ENCODE measurements at regions not wholly inside any gene's neighbourhood (a gene's known extent, or its start where the extent isn't known, plus 50 kb on each side); places are given as distances from the start of the nearest gene placed in this dataset.

DNA sequence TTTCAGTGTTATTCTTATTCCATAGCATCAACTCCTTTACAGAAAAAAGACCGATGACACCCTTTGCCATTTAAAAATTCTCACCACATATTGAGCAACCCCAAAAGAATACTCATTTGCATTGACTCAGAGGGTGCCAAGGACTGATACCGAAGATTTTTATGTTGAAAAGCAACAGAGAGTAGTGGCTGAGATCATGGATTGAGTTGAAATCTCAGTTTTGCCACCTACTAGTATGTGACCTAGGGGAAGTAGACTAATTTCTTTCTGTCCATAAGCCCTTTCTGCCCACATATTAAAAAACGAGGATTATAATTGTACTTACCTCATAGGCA is 313.9 kb upstream of the SATB1 start:
- TF ChIP-seq, protein P1, sequence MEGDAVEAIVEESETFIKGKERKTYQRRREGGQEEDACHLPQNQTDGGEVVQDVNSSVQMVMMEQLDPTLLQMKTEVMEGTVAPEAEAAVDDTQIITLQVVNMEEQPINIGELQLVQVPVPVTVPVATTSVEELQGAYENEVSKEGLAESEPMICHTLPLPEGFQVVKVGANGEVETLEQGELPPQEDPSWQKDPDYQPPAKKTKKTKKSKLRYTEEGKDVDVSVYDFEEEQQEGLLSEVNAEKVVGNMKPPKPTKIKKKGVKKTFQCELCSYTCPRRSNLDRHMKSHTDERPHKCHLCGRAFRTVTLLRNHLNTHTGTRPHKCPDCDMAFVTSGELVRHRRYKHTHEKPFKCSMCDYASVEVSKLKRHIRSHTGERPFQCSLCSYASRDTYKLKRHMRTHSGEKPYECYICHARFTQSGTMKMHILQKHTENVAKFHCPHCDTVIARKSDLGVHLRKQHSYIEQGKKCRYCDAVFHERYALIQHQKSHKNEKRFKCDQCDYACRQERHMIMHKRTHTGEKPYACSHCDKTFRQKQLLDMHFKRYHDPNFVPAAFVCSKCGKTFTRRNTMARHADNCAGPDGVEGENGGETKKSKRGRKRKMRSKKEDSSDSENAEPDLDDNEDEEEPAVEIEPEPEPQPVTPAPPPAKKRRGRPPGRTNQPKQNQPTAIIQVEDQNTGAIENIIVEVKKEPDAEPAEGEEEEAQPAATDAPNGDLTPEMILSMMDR (IDR thresholded peaks at IDR 0.05; ENCODE audit: insufficient read depth in 1 of 2, low read depth in 1 of 2, low read length in 1 of 2, severe bottlenecking in 1 of 2, unreplicated experiment in 1 of 2): no peak
- Histone ChIP-seq H3K27me3 (replicated peaks; ENCODE audit: control insufficient read depth, insufficient read depth, low read length) (no peaks in the 10 kb centered on the region), H3K36me3 (ENCODE audit: control insufficient read depth, insufficient read depth, low read length) (no peaks in the 10 kb centered on the region), H3K9me3 (no peaks in the 10 kb centered on the region), H3K4me1 (no peaks in the 10 kb centered on the region), H3K4me3 (ENCODE audit: low read depth, low read length) (no peak overlapping the region)
- no peaks in the 10 kb centered on the region for H3K27me3 Mint-ChIP-seq (ENCODE audit: insufficient read depth, unreplicated experiment)
- no peak overlapping the region for H3K27ac Mint-ChIP-seq (ENCODE audit: unreplicated experiment)
- ChIA-PET CTCF (no interaction called here), POLR2A (no interaction called here)
- H3K4me1 Mint-ChIP-seq (ENCODE audit: low read depth, unreplicated experiment): no peaks in the 10 kb centered on the region
- BruUV-seq (replicated peaks): no TSS peak
- no peaks in the 10 kb centered on the region for H3K36me3 Mint-ChIP-seq (ENCODE audit: insufficient read depth, unreplicated experiment)
- no peak for DNase-seq
- H3K9me3 Mint-ChIP-seq (ENCODE audit: unreplicated experiment): no peaks in the 10 kb centered on the region
- intact Hi-C loops (cut with micrococcal nuclease; ENCODE audit: unreplicated experiment): no loop called here
- no peak overlapping the region for H3K4me3 Mint-ChIP-seq (ENCODE audit: unreplicated experiment)

DNA sequence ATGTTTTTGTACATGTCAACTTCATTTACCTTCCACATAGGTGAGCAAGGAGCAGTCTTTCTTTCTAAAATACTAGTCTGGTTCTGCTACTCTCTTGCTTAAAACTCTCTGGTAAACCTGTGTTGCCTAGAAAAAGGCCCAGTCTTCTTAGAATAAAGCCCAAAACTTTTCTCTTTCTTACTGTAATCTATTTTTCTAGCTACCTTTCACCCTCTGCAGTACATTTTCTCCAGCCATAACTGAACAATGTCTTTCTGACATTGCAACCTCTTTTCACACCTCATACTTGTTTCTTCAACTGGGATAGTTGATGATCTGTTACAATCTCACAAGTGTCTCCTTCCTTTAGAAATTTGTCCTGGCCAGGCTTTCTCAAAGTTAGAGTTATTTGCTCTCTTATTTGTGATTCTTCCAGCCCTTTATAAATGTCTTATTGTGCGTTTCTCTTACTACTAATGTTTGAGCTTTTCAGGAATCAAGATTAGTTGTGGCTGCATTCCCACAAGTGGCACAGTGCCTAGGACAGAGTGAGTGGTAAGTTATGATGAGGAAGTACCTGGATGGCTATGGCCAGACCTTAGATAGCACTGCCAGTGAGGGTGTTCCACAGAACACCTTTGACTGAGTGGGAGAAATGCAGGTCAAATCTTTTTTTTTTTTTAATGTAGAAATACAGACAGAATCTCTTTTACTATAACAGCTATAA is 313.4 kb upstream of the SATB1 start:
- Mint-ChIP-seq H3K9me3 (ENCODE audit: unreplicated experiment) (no peaks in the 10 kb centered on the region), H3K4me3 (ENCODE audit: unreplicated experiment) (no peak overlapping the region), H3K36me3 (ENCODE audit: insufficient read depth, unreplicated experiment) (no peaks in the 10 kb centered on the region), H3K27ac (ENCODE audit: unreplicated experiment) (no peak overlapping the region), H3K27me3 (ENCODE audit: insufficient read depth, unreplicated experiment) (no peaks in the 10 kb centered on the region), H3K4me1 (ENCODE audit: low read depth, unreplicated experiment) (no peaks in the 10 kb centered on the region)
- H3K9me3 ChIP-seq: no peaks in the 10 kb centered on the region
- no peak overlapping the region for H3K4me3 ChIP-seq (ENCODE audit: low read depth, low read length)
- intact Hi-C loops (cut with micrococcal nuclease; ENCODE audit: unreplicated experiment): no loop called here
- H3K27me3 ChIP-seq (replicated peaks; ENCODE audit: control insufficient read depth, insufficient read depth, low read length): no peaks in the 10 kb centered on the region
- H3K36me3 ChIP-seq (ENCODE audit: control insufficient read depth, insufficient read depth, low read length): no peaks in the 10 kb centered on the region
- TF ChIP-seq, protein P1 (IDR thresholded peaks at IDR 0.05; ENCODE audit: insufficient read depth in 1 of 2, low read depth in 1 of 2, low read length in 1 of 2, severe bottlenecking in 1 of 2, unreplicated experiment in 1 of 2): no peak
- POLR2A ChIA-PET: no interaction called here
- no peaks in the 10 kb centered on the region for H3K4me1 ChIP-seq
- no peak for DNase-seq
- no TSS peak for BruUV-seq (replicated peaks)
- CTCF ChIA-PET: no interaction called here

DNA sequence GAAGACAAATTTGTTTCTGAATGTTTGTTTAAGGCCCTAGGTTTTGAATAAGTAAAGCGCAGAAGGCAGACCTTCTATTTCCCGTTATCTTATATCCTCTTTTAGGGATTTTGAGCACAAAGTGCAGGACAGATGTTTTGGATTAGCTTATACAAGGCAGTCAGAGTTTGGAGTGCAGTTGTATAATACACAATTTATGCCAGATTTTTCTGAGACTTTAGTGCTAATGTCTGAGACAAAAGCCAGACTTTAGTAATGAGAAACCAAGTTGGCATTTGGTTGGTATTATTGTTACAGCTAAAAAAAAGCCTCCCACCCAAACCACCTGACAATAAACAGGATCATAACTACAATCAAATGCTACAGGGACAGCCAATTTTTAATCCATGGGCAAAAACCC is 309.9 kb upstream of the SATB1 start:
- no peaks in the 10 kb centered on the region for H3K9me3 Mint-ChIP-seq (ENCODE audit: unreplicated experiment)
- DNase-seq: no peak
- no peaks in the 10 kb centered on the region for H3K27me3 Mint-ChIP-seq (ENCODE audit: insufficient read depth, unreplicated experiment)
- H3K4me1 Mint-ChIP-seq (ENCODE audit: low read depth, unreplicated experiment): no peaks in the 10 kb centered on the region
- Histone ChIP-seq H3K27me3 (replicated peaks; ENCODE audit: control insufficient read depth, insufficient read depth, low read length) (no peaks in the 10 kb centered on the region), H3K4me1 (no peaks in the 10 kb centered on the region), H3K9me3 (no peaks in the 10 kb centered on the region), H3K36me3 (ENCODE audit: control insufficient read depth, insufficient read depth, low read length) (no peaks in the 10 kb centered on the region), H3K4me3 (ENCODE audit: low read depth, low read length) (no peak overlapping the region)
- intact Hi-C loops (cut with micrococcal nuclease; ENCODE audit: unreplicated experiment): no loop called here
- H3K36me3 Mint-ChIP-seq (ENCODE audit: insufficient read depth, unreplicated experiment): no peaks in the 10 kb centered on the region
- H3K27ac Mint-ChIP-seq (ENCODE audit: unreplicated experiment): no peak overlapping the region
- no TSS peak for BruUV-seq (replicated peaks)
- H3K4me3 Mint-ChIP-seq (ENCODE audit: unreplicated experiment): no peak overlapping the region
- ChIA-PET CTCF (no interaction called here), POLR2A (no interaction called here)
- TF ChIP-seq, protein P1 (IDR thresholded peaks at IDR 0.05; ENCODE audit: insufficient read depth in 1 of 2, low read depth in 1 of 2, low read length in 1 of 2, severe bottlenecking in 1 of 2, unreplicated experiment in 1 of 2): no peak

All from Caco-2 (cell line).